Stimulated activated CD4-positive, alpha-beta T cell treated with anti-CD3 and anti-CD28 coated beads, Interleukin-1b, Interleukin-23, amount 100 ng/mL, for 48 hours (primary cell): ENCODE measurements at regions not wholly inside any gene's neighbourhood (a gene's known extent, or its start where the extent isn't known, plus 50 kb on each side); places are given as distances from the start of the nearest gene placed in this dataset.

ENCODE experiments used
- DNase-seq: peaks from one replicate; pipeline ENCODE4 v3.0.0-alpha.2; 2020

- no peak for DNase-seq
Measured at GRCh38 chr11:8800520-8801110, 110.4 kb upstream of the AKIP1 start.

DNA sequence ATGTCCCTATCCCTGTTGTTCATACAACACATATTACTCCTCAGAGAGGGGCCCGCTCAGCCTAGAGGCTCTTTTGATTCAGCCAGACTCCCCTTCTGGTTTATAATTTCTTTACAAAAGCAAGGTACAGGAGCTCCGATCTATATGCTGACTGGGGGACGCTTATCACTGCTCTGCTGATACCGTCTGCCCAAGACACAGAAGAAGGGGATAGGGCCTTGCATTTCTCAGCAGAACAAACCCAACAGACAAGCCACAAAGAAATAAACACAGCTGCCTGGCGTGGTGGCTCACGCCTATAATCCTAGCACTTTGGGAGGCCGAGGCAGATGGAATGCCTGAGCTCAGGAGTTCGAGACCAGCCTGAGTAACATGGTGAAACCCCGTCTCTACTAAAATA lies 109.9 kb upstream of the AKIP1 start:
- DNase-seq, result no peak

GRCh38 chr11:8802251-8802650 lies 108.7 kb upstream of the AKIP1 start:
- DNase-seq, result no peak

DNA sequence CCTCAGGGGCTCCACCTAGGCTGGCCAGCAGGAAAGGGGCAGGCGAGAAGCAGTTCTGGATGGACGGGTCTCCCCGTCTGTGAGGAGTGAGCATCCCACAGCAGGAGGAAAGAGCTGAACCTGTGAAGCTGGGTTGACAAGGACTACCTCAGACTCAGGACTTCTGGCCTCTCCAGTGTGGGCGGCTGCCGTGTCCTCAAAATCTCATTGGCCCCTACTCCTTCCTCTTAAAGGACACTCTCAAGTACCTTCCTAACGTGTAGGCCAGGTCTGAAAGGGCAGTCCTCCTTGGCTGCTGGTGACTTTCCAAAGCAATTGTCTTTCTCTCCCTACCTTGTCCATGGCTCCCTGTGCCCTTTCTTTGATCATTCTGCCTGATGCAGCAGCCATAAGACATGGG lies 107.0 kb upstream of the AKIP1 start:
- DNase-seq, result no peak

- DNase-seq, result no peak
Measured at GRCh38 chr11:8805296-8805695, 105.7 kb upstream of the AKIP1 start.

DNA sequence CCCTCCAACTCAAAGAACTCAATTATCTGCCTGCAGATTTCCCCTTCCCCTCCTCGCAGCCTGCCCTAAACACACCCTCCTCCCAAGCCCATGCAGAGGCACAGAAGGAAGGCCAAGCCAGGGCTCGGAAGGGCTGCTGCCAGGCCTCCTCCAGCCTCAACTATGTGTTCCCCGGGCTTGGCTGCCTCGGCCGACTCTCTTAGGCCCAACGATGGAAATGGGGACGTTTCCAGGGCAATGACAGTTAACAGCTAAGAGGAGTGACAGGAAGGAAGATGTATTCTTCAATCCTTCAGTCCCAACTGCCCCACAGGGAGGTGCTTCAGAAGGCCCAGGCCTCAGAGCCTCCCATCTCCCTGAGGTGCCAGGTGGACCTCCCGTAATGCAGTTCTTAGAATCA lies 104.0 kb upstream of the AKIP1 start:
- DNase-seq, result no peak

DNA sequence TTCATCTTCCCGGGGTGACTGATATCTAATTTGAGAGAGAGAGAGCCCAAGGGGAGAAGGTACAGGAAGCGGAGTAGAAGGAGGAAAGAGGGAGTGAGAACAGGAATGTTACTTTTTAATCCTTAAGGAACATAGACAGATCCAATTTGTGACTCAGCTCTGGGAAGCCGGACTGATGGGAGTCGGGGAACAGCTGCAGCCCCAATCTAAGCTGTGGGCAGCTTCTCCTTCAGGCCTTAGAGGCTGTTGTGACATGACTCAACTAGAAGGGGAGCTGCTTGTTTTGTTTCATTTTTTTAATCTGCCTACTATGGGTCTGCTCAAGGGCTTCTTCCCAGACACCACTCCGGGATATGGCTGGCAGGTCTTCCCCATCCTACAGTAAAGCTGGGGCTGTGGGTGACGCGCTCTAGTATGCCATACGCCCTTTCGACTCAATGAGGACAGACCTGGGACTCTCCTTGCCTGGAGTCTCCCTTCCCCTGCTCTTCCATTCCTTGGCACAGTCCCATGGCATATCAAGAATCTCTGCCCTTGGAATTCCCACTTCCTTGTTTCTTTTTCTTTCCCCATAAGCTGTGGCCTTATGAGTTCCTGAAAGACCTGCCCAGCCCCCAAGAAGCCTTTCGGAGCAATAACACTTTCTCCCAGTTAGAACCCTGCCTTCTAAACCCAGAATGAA lies 103.3 kb upstream of the AKIP1 start:
- DNase-seq, result no peak

GRCh38 chr11:8808226-8808585 lies 102.8 kb upstream of the AKIP1 start:
- no peak for DNase-seq

DNA sequence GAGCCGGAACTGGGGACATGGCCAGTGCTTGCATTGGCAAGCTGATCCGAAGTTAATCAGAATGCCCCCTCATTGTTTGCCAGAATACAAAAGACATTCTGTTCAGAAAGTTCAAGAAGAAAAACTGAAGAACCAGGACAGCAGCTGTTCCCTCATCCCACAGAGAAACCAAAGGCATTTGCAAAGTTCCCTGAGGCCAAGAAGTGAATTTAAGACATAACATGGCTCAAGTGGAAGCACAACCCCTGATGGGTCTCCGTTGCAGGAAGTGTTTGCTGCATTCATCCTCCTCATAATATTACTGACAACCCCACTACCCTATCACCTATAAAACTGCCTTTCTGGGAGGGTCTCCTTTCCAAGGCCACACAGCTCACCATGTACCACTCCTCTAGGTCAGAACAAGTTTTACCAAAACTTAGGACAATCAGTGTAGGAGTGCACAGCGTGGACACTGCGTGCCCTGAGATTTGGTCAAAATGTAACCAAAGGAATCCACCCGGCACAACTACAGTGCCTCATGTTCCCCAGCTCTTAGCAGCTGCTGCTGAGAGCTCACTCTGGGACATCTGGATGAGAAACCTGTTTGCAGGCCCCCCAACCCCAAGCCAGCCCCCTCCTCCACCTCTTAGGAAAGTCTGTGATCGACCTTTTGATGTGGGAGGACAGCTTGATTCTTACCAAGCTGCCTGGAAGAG lies 101.6 kb upstream of the AKIP1 start:
- DNase-seq, result no peak

GRCh38 chr11:8809939-8810539 lies 101.0 kb upstream of the AKIP1 start:
- no peak for DNase-seq

DNA sequence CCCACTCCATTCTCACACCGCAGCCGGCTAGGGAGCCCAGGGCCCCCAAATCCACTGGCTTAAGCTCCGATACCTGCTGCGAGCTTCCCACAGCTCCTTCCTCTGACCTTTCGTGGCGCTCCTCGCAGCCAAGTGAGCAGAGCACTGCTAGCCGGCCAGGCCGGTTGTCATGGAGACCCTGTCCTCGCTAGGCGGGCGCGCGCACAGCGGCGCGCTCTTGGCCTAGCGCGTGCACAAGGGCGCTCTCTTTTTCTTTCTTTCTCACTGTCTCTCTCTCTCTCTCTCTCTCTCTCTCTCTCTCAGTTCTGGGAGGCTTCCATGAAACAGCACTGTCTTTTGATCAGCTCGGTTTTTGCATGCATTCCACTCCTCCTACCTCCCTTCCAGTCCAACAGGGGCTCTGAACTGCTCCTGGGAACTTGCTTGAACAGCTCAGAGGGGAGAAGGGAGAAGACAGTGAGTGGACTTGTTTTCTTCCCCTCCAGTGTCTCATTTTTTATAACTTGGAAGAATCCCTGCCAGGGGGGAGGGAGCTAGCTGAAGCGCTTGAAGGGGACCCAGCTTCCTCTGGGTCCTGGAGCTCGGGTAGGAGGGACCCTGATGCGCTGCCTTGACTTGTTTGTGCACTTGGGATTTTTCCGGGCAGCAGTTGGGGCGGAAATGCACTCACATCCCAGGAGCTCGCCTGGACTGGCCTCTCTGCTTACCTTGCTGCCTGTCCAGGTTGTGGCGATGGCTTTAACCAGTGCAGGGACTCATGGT lies 100.3 kb upstream of the AKIP1 start:
- DNase-seq, result no peak

- no peak for DNase-seq
Measured at GRCh38 chr11:8811571-8811970, 99.4 kb upstream of the AKIP1 start.

- DNase-seq, result no peak
Measured at GRCh38 chr11:8812438-8812837, 98.6 kb upstream of the AKIP1 start.

GRCh38 chr11:8813658-8814057 lies 97.3 kb upstream of the AKIP1 start:
- peak; percentile 67 for DNase-seq

GRCh38 chr11:8814209-8814922 lies 96.6 kb upstream of the AKIP1 start:
- no peak for DNase-seq

DNA sequence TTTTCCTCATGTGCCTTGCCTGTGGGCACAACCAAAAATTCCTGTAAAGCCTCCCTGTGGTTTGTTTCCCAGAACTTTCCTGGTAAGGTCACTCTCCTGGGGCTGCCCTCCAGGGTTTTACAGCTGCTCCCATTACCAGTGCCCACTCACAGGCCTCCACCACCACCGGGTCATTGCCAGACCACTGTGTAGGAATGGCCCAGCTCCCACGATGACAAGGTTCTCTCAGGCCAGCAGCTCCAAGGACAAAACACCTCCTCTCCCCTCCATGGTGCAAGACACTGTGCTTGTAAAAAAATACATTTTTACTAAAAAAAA lies 96.1 kb upstream of the AKIP1 start:
- no peak for DNase-seq

- no peak for DNase-seq
Measured at GRCh38 chr11:8818421-8818820, 92.6 kb upstream of the AKIP1 start.

- no peak for DNase-seq
Measured at GRCh38 chr11:8820401-8820800, 90.6 kb upstream of the AKIP1 start.

- no peak for DNase-seq
Measured at GRCh38 chr11:8822469-8822868, 88.5 kb upstream of the AKIP1 start.

DNA sequence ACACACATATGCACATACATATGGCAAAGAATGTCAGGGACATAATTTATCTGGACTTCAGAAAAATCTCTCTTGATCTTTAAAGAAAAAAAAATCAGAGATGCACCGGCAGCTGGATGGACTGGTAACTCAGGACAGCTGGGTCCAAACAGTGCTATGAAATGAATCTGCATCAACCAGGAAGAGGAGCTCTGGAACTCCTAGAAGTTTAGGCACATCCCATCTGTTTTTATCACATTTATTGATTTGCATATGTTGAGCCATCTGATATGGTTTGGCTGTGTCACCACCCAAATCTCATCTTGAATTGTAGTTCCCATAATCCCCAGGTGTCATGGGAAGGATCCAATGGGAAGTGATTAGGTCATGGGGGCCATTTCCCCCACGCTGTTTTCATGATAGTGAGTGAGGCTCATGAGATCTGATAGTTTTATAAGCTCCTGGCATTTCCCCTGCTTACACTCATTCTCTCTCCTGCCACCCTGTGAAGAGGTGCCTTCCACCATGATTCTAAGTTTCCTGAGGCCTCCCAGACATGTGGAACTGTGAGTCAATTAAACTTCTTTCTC lies 87.7 kb upstream of the AKIP1 start:
- DNase-seq, result no peak

GRCh38 chr11:8826139-8826786 lies 84.7 kb upstream of the AKIP1 start:
- DNase-seq, result no peak
